Right lobe of liver (tissue), 4 donors: ENCODE measurements at regions not wholly inside any gene's neighbourhood (a gene's known extent, or its start where the extent isn't known, plus 50 kb on each side); places are given as distances from the start of the nearest gene placed in this dataset.

Source experiments
- CTCF ChIP-seq, 4 donors: fragments of 200-600 bp in 3 of 4; fragments of 450-650 bp in 1 of 4; IDR thresholded peaks; one replicate each; pipeline versions ENCODE4 v1.5.1 to v1.8.0; 2016 to 2022; ENCODE audit warnings: antibody characterized with exemption in 4 of 4, mild to moderate bottlenecking in 2 of 4
- POLR2A ChIP-seq: fragments of 450-650 bp; IDR thresholded peaks from one replicate; pipeline ENCODE4 v1.6.1; 2017; ENCODE audit warnings: antibody characterized with exemption, mild to moderate bottlenecking
- donor health status: DM: no; HTN: no; CAD: no.
- donor health status: DM: no; HTN: no; CAD: no.
- donor health status: DM: no; HTN: yes; CAD: no.

DNA sequence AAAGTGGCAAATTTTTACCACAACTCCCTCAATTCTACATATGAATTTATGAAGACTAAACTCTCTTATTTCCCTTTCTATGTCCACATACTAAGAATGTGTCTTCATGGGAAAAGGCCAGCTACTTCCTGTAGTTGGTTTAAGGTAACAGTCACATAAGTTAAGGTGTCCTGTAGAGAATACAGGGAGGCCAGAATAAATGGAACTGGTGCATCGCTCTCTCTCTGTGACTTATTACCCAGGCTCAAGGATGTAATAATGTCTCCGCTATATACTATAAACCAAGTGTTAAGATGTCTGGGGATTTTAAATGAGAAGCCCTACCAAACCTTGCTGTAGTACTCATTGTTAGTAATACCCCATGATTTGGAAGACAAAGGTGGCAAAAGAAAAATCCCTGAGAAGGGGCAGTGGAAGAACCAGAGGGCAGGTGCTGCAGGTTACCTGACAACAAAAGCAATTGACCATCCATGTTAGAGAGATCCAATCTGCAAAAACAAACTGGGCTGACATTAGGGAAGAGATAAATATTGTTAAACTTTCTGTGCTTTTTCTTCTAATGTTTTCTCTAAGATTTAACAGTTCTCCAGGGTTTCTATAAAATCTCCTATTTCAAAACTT is 372.8 kb downstream of the TMX3 start:
- TF ChIP-seq CTCF (IDR thresholded peaks at IDR 0.05): no peak
- no peak for TF ChIP-seq POLR2A
